HUDEP-2 (cell line): ENCODE measurements at regions not wholly inside any gene's neighbourhood (a gene's known extent, or its start where the extent isn't known, plus 50 kb on each side); places are given as distances from the start of the nearest gene placed in this dataset.

Experiments used
- DNase-seq, 76 experiments: peaks; one replicate each; lab custom pipeline; 2025; ENCODE audit not compliant: unreplicated experiment in 76 of 76; lab: John Stamatoyannopoulos, UW

GRCh38 chr11:25317216-25317615 is 820.4 kb downstream of the LUZP2 start:
- DNase-seq = no peak

- DNase-seq = no peak
These were observed 822.3 kb downstream of the LUZP2 start for GRCh38 chr11:25319127-25319526.

GRCh38 chr11:25327656-25328055 is 830.8 kb downstream of the LUZP2 start:
- no peak for DNase-seq

- DNase-seq = no peak
These were observed 842.4 kb downstream of the LUZP2 start for GRCh38 chr11:25339281-25339680.

GRCh38 chr11:25349537-25349936 is 852.7 kb downstream of the LUZP2 start:
- DNase-seq = no peak

- DNase-seq = no peak
These were observed 854.3 kb downstream of the LUZP2 start for GRCh38 chr11:25350899-25351803.

GRCh38 chr11:25357133-25357532 is 860.3 kb downstream of the LUZP2 start:
- DNase-seq = no peak

- no peak for DNase-seq
These were observed 880.6 kb downstream of the LUZP2 start for GRCh38 chr11:25377466-25377865.

GRCh38 chr11:25396847-25397246 is 900.0 kb downstream of the LUZP2 start:
- no peak for DNase-seq

- DNase-seq = no peak
These were observed 911.3 kb downstream of the LUZP2 start for GRCh38 chr11:25408146-25408545.

- DNase-seq = no peak
These were observed 916.1 kb upstream of the ANO3 start for GRCh38 chr11:25415793-25416192.

GRCh38 chr11:25423436-25424199 is 908.3 kb upstream of the ANO3 start:
- no peak for DNase-seq

- DNase-seq = no peak
These were observed 899.6 kb upstream of the ANO3 start for GRCh38 chr11:25432376-25432775.

- DNase-seq = no peak
These were observed 896.7 kb upstream of the ANO3 start for GRCh38 chr11:25435197-25435596.

- no peak for DNase-seq
These were observed 895.6 kb upstream of the ANO3 start for GRCh38 chr11:25436326-25436725.

GRCh38 chr11:25441421-25441820 is 890.5 kb upstream of the ANO3 start:
- DNase-seq = no peak

- no peak for DNase-seq
These were observed 882.8 kb upstream of the ANO3 start for GRCh38 chr11:25449091-25449490.

- DNase-seq = no peak
These were observed 878.5 kb upstream of the ANO3 start for GRCh38 chr11:25453471-25453870.

GRCh38 chr11:25456211-25456610 is 875.7 kb upstream of the ANO3 start:
- DNase-seq = no peak

GRCh38 chr11:25483915-25484635 is 847.9 kb upstream of the ANO3 start:
- no peak for DNase-seq

GRCh38 chr11:25485315-25485714 is 846.6 kb upstream of the ANO3 start:
- DNase-seq = no peak
